ENCODE measurements at regions not wholly inside any gene's neighbourhood (a gene's known extent, or its start where the extent isn't known, plus 50 kb on each side); places are given as distances from the start of the nearest gene placed in this dataset.

DNA sequence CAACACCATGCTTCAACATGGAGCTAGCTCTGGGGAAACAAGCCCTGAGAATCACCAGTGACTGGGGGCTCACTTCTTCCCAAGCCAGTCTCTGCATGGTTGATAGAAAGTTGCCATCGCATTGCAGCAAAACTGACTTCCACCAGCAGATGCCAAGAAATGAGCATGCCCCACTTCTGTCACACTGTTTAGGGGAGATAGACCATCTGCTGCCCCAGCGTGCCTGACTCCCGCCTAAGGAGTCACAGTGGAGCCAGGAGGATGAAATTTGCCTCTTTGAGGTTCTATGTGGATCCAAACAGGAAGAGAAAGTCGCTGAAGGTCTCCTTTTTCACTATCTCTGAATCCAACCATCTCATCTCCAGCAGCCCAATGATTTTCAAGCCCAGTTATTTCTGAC lies 116.7 kb upstream of the SLIT3 start:
- DNase-seq (no peak), ATAC-seq (replicated peaks in 1 of 2) (no peak)
- no peaks in the 10 kb centered on the region for H3K9me3 Mint-ChIP-seq
- no peaks in the 10 kb centered on the region for H3K36me3 Mint-ChIP-seq (ENCODE audit: insufficient read depth in 2 of 2)
- no peak overlapping the region for H3K27ac Mint-ChIP-seq
- H3K27me3 Mint-ChIP-seq (ENCODE audit: low read depth), result no peaks in the 10 kb centered on the region
- H3K4me1 Mint-ChIP-seq (ENCODE audit: low read depth), result no peaks in the 10 kb centered on the region
- H3K4me3 Mint-ChIP-seq, result no peak overlapping the region

DNA sequence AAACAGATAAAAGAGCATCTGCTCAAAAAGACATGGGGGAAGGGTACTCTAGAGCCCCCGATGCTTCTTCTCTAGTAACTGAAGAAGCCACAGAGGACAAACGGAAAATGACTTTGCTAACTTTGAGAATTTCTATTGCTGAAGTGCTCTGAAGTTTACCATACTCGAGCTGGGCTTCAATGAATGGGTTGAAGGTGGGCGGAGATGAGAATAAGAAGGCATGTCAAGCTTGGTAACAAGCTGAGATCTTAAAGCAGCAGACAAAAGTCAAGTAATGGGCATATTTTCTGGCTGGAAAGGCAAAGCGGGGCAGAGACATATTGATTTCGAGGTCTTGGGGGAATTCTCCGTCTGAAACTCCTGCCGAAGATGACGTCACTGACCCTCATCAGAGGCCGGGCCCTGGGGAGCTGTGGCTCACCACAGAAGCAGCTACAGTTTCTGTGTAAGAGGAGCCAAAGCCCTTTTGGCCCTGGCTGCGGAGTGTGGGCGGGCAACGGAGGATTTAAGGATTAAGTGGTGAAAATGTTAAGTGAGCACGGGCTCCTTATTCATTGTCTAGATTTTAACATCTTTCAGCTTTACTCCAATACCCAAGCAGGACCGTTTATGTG lies 115.8 kb upstream of the SLIT3 start:
- Mint-ChIP-seq H3K27ac (no peak overlapping the region), H3K4me3 (no peak overlapping the region), H3K9me3 (no peaks in the 10 kb centered on the region), H3K36me3 (ENCODE audit: insufficient read depth in 2 of 2) (no peaks in the 10 kb centered on the region), H3K4me1 (ENCODE audit: low read depth) (no peaks in the 10 kb centered on the region), H3K27me3 (ENCODE audit: low read depth) (no peaks in the 10 kb centered on the region)
- no peak for DNase-seq
- no peak for ATAC-seq (replicated peaks in 1 of 2)

DNA sequence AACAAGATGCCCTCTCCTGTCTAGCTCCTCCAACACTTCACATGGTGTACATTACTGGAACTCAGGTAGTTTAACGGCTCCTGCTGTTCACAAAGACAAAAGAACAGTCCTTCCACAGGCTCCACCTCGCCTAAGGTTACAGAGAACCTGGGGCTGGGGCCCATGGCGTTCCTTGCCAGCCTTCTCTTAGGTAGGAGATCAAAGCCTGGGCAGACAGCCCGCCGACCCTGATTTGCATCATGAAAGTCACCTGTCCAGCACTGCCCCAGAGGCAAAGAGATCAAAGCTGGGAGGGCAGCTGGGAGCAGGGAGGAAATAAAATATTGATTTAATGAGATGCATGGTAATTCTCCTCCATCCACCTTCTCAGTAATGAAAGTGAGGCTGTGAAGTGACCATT lies 115.0 kb upstream of the SLIT3 start:
- Mint-ChIP-seq H3K9me3 (no peaks in the 10 kb centered on the region), H3K27me3 (ENCODE audit: low read depth) (no peaks in the 10 kb centered on the region), H3K27ac (no peak overlapping the region), H3K4me1 (ENCODE audit: low read depth) (no peaks in the 10 kb centered on the region), H3K4me3 (no peak overlapping the region), H3K36me3 (ENCODE audit: insufficient read depth in 2 of 2) (no peaks in the 10 kb centered on the region)
- DNase-seq (no peak), ATAC-seq (replicated peaks in 1 of 2) (no peak)

DNA sequence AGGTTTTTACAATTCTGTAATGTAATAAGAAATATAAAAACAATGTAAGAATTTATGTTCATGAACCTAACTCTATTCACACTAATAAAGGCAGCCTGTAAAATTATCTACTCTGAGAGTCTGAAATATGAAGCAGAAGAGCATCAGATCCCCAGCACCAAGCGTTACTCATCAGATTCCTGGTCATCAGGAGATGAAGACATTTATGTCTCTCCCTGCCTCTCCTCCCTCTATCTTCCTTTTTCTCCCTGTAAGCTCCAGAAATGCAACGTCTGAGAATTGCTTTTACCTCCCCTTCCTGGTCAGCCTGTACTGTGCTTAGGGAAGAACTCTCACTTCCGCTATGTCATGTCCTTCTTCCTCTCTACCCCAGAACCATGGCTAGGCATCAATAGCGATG lies 114.4 kb upstream of the SLIT3 start:
- H3K4me1 Mint-ChIP-seq (ENCODE audit: low read depth), result no peaks in the 10 kb centered on the region
- no peak overlapping the region for H3K27ac Mint-ChIP-seq
- no peak for ATAC-seq (replicated peaks in 1 of 2)
- no peaks in the 10 kb centered on the region for H3K36me3 Mint-ChIP-seq (ENCODE audit: insufficient read depth in 2 of 2)
- no peaks in the 10 kb centered on the region for H3K9me3 Mint-ChIP-seq
- no peak overlapping the region for H3K4me3 Mint-ChIP-seq
- DNase-seq, result no peak
- no peaks in the 10 kb centered on the region for H3K27me3 Mint-ChIP-seq (ENCODE audit: low read depth)

DNA sequence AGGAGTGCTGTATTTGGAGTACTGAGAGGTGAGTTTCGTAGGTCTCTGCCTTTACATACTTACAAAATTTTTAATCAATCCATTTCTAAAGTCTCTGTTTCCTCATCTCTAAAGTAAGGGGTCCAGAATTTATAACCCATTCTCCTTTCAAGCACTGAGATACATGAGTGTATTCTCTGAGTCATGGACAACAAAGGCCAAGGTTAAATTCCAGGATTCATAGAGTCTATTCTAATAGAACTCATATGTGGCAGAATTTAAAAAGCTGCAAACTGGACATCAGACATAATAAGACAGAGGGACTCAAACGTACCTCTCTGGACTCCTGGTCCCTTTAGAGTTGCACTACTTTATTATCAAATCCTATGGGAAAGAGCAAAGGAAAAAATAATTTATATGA lies 112.5 kb upstream of the SLIT3 start:
- no peaks in the 10 kb centered on the region for H3K4me1 Mint-ChIP-seq (ENCODE audit: low read depth)
- no peak overlapping the region for H3K4me3 Mint-ChIP-seq
- no peak for ATAC-seq (replicated peaks in 1 of 2)
- H3K27ac Mint-ChIP-seq, result no peak overlapping the region
- H3K36me3 Mint-ChIP-seq (ENCODE audit: insufficient read depth in 2 of 2), result no peaks in the 10 kb centered on the region
- no peak for DNase-seq
- H3K9me3 Mint-ChIP-seq, result no peaks in the 10 kb centered on the region
- no peaks in the 10 kb centered on the region for H3K27me3 Mint-ChIP-seq (ENCODE audit: low read depth)

DNA sequence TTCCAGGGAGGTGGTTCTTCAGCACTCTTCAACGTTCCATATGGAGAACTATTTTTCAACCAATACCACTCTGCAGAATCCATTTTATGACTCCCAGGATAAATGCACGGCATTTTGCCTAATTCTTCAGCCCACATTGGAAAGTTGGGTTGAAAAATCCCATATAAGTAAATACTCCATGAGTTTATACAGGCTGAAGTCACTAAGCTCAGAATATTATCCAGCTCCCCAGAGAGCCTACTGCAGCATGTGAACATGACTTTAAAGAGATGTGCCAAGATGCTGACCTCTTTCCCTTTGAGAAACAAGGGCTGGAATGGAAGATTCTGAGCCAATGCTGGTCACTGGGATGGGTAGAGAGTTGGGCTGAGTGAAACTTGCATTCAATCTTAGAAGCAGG lies 111.9 kb upstream of the SLIT3 start:
- H3K4me3 Mint-ChIP-seq, result no peak overlapping the region
- no peaks in the 10 kb centered on the region for H3K4me1 Mint-ChIP-seq (ENCODE audit: low read depth)
- DNase-seq (no peak), ATAC-seq (replicated peaks in 1 of 2) (no peak)
- no peaks in the 10 kb centered on the region for H3K27me3 Mint-ChIP-seq (ENCODE audit: low read depth)
- no peaks in the 10 kb centered on the region for H3K36me3 Mint-ChIP-seq (ENCODE audit: insufficient read depth in 2 of 2)
- no peaks in the 10 kb centered on the region for H3K9me3 Mint-ChIP-seq
- H3K27ac Mint-ChIP-seq, result no peak overlapping the region

DNA sequence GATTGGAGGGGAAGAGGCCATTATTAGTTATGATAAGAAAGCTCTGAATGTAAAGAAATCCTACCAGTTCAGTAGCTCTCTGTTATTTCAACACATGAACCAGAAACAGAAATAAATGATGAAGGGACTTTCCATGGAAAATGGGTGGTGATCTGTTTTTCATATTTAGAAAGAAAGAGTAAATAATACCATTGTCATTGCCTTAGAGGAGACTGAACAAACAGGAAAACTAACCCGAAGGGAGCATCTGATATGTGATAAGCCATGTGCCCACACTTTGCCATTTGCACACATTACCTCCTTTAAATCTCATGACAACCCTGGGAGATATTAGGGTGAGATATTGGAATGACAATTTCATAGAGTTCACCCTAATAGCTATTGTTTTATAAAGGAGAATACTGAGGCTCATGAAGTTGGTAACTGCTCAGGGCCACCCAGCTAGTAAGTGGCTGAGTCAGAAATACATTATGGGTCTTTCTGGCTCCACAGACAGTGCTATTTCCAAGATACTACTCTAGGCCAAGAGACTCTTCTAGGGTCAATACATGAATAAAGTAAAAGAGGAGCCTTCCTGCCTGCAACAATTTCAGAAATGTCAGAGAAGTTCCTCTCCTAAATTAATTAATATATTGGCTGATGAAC lies 111.0 kb upstream of the SLIT3 start:
- H3K27me3 Mint-ChIP-seq (ENCODE audit: low read depth), result no peaks in the 10 kb centered on the region
- no peaks in the 10 kb centered on the region for H3K9me3 Mint-ChIP-seq
- DNase-seq (no peak), ATAC-seq (replicated peaks in 1 of 2) (no peak)
- no peaks in the 10 kb centered on the region for H3K4me1 Mint-ChIP-seq (ENCODE audit: low read depth)
- no peaks in the 10 kb centered on the region for H3K36me3 Mint-ChIP-seq (ENCODE audit: insufficient read depth in 2 of 2)
- H3K4me3 Mint-ChIP-seq, result no peak overlapping the region
- H3K27ac Mint-ChIP-seq, result no peak overlapping the region

DNA sequence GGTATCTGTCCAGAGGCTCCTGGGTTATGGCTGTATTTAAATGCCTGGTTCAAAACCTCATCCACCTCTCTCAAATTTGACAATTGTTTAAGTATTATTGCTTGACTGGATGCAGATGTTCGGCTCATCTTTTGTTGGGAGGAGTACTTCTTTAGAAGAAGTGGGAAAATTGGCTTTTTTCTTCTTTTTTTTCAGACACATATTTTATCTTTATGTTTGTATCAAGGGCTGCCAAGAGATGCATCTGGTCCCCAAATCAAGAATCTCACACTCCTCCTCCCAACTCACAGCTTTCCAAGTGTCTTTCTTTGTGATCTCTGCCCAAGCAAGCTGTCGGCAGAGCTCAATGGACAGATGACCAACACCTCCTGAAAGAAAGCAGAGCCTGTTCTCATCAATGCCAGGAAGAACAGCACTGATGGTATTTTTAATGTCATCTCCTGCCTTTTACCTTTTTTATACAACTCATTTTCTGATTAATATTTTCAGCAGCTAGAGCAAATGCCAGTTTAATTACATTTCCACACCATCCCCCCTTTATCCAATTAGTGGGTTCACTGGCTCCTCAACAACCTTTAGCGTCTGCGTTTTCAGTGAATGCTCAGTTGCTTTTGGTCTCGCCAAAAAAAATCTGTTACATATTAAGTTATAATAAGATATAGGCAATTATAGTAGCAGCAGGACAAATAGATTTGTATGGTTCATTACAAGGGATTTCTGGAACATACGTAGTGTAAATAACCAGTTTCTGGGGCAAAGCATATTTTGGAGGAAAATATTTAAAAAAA lies 110.3 kb upstream of the SLIT3 start:
- DNase-seq (no peak), ATAC-seq (replicated peaks in 1 of 2) (no peak)
- no peaks in the 10 kb centered on the region for H3K4me1 Mint-ChIP-seq (ENCODE audit: low read depth)
- H3K27ac Mint-ChIP-seq, result no peak overlapping the region
- no peak overlapping the region for H3K4me3 Mint-ChIP-seq
- H3K27me3 Mint-ChIP-seq (ENCODE audit: low read depth), result no peaks in the 10 kb centered on the region
- no peaks in the 10 kb centered on the region for H3K36me3 Mint-ChIP-seq (ENCODE audit: insufficient read depth in 2 of 2)
- H3K9me3 Mint-ChIP-seq, result no peaks in the 10 kb centered on the region

DNA sequence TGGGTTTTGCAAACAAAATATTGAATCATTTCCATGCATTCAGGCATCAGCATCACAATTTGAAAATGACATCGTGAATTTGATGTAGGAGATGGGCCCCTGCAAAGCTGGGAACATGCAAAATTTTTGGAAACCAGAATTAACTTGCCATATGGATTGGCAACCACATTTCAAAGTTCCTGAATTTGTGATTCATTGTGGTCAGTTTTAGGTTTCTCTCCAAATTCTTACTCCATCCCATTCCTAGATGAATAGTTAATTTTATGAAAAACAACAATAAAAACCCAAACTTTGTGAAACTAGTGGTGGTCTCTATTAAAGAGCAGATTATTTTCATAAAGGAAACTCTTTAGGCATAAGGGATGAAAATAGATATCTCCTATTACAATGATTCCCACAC lies 107.8 kb upstream of the SLIT3 start:
- H3K4me1 Mint-ChIP-seq (ENCODE audit: low read depth), result no peaks in the 10 kb centered on the region
- H3K36me3 Mint-ChIP-seq (ENCODE audit: insufficient read depth in 2 of 2), result no peaks in the 10 kb centered on the region
- ATAC-seq (replicated peaks in 1 of 2), result no peak

DNA sequence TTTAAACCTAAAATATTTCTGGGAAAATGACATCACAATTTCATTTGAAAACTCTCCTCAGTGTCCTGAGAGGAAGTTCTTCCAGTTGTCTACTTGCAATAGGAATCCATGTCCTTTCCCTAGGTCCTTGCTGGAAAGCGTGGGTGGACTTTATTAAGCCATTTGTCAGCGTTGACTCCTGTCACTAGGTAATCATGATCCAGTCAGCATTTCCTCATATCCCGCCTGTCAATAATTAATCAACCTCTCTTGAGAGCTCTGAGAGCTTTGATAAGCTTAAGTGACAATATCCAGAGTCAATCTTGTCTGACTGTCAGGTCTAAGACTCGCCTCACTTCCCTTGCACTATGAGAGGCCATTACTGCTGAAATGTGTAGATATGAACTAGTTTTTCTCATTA lies 107.2 kb upstream of the SLIT3 start:
- H3K27ac Mint-ChIP-seq, result no peak overlapping the region
- H3K36me3 Mint-ChIP-seq (ENCODE audit: insufficient read depth in 2 of 2), result no peaks in the 10 kb centered on the region
- H3K4me1 Mint-ChIP-seq (ENCODE audit: low read depth), result no peaks in the 10 kb centered on the region
- ATAC-seq (replicated peaks in 1 of 2) (no peak), DNase-seq (no peak)
- no peak overlapping the region for H3K4me3 Mint-ChIP-seq
- no peaks in the 10 kb centered on the region for H3K9me3 Mint-ChIP-seq
- H3K27me3 Mint-ChIP-seq (ENCODE audit: low read depth), result no peaks in the 10 kb centered on the region

More for the DNA sequence above, 107.8 kb upstream of the SLIT3 start:
- no peaks in the 10 kb centered on the region for H3K9me3 Mint-ChIP-seq
- H3K4me3 Mint-ChIP-seq, result no peak overlapping the region
- H3K27me3 Mint-ChIP-seq (ENCODE audit: low read depth), result no peaks in the 10 kb centered on the region
- DNase-seq, result no peak
- no peak overlapping the region for H3K27ac Mint-ChIP-seq

DNA sequence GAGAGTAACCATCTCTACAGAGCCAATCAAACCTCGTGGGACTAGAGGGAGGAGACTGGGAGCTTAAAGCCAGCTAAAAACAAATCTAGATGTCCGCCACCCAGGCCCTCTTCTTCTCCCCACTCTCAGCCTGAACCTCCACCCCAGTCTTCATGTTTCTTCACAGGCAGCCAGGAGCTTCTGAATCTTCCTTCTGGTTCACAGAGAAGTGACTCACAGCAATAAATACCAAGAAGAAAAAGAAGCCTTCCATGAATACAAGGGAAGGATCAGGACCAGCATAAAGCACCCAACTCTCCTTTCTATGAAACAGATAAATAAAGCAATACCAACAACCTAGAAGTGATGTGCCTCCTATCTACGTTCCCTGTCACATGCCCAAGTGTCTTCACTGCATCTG lies 103.3 kb upstream of the SLIT3 start:
- H3K27me3 Mint-ChIP-seq (ENCODE audit: low read depth), result no peaks in the 10 kb centered on the region

DNA sequence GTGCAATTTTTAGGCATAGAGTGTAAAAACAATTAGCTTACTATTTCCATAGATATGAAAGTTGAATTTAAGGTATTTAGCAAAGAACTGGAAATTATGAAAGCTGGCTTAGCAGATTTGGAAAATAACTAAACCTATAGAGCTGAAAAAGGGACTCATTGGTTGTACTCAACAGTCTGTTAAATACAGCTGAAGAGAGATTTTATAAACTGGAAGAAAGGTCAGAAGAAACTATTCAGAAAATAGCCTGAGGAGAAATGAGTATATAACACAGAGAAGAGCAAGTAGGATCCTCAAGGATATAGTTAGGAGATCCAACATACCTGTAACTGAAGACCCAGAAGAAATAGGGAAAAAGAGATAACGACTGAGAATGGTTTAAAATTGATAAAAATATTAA lies 97.6 kb upstream of the SLIT3 start:
- DNase-seq, result no peak
- ATAC-seq (replicated peaks in 1 of 2), result no peak
- Mint-ChIP-seq H3K9me3 (peaks cover 3 to 6% of the 10 kb centered on the region in 2 donors), H3K27me3 (ENCODE audit: low read depth) (no peaks in the 10 kb centered on the region), H3K4me3 (no peak overlapping the region), H3K4me1 (ENCODE audit: low read depth) (no peaks in the 10 kb centered on the region), H3K36me3 (ENCODE audit: insufficient read depth in 2 of 2) (no peaks in the 10 kb centered on the region), H3K27ac (no peak overlapping the region)

More for the DNA sequence above, 103.3 kb upstream of the SLIT3 start:
- ATAC-seq (replicated peaks in 1 of 2) (no peak), DNase-seq (no peak)
- H3K9me3 Mint-ChIP-seq, result no peaks in the 10 kb centered on the region
- no peaks in the 10 kb centered on the region for H3K4me1 Mint-ChIP-seq (ENCODE audit: low read depth)
- H3K27ac Mint-ChIP-seq, result no peak overlapping the region
- no peak overlapping the region for H3K4me3 Mint-ChIP-seq
- H3K36me3 Mint-ChIP-seq (ENCODE audit: insufficient read depth in 2 of 2), result no peaks in the 10 kb centered on the region

DNA sequence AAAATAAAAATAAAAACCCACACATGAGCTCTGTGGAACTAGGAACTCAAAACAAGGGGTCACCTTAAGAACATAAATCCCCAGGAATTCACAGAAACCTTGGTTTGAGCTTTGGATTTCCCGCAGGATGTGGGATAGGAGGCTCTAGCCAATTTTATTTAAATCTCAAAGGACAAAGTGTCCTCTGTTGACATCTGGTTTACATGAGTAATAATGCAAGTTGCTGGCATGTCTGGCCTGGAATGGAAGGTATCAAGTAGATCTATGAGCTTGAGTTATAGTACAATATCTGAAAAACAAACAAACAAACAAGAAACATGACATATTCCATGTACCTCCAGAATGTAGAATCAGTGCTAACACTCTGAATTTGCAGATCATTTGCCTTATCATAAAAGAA lies 94.2 kb upstream of the SLIT3 start:
- no peak overlapping the region for H3K4me3 Mint-ChIP-seq
- no peaks in the 10 kb centered on the region for H3K36me3 Mint-ChIP-seq (ENCODE audit: insufficient read depth in 2 of 2)
- H3K9me3 Mint-ChIP-seq, result peaks cover 3 to 6% of the 10 kb centered on the region in 2 donors
- H3K27me3 Mint-ChIP-seq (ENCODE audit: low read depth), result peaks cover 7% of the 10 kb centered on the region
- H3K4me1 Mint-ChIP-seq (ENCODE audit: low read depth), result no peaks in the 10 kb centered on the region
- no peak for ATAC-seq (replicated peaks in 1 of 2)
- no peak overlapping the region for H3K27ac Mint-ChIP-seq
- no peak for DNase-seq
